Loucy (cell line): ENCODE measurements at regions not wholly inside any gene's neighbourhood (a gene's known extent, or its start where the extent isn't known, plus 50 kb on each side); places are given as distances from the start of the nearest gene placed in this dataset.

ENCODE experiments used
- EZH2phosphoT487 ChIP-seq: fragments of 200-600 bp; IDR thresholded peaks from 2 replicates; pipeline ENCODE4 v1.6.1; 2018; ENCODE audit warnings: antibody characterized with exemption, mild to moderate bottlenecking, moderate library complexity, borderline replicate concordance
- TF ChIP-seq, protein P1 (sequence below): fragments of 200-600 bp; sonication (generic); conservative IDR thresholded peaks from 2 replicates; pipeline ENCODE4 v1.5.1; 2014; ENCODE audit warnings: mild to moderate bottlenecking, antibody characterized with exemption, low read length

DNA sequence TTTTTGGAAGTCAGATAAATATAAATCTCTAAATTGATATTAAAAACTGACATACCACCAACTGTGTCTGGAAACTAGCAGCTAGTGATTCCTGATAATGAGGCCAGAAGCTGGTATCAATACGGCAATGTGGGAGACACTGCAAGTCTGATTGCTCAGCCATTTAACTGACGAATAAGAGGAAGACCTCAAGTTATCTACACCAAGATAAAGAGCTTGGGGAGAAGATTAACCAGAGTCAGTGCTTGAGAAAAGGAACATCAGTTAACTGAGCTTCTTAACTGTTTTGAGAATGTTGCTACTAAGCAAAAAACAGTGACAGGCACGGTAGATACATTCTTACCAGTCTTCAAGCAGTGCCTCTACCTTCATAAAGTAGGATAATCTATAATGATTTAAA lies 140.4 kb upstream of the TENT5A start:
- TF ChIP-seq, protein P1, sequence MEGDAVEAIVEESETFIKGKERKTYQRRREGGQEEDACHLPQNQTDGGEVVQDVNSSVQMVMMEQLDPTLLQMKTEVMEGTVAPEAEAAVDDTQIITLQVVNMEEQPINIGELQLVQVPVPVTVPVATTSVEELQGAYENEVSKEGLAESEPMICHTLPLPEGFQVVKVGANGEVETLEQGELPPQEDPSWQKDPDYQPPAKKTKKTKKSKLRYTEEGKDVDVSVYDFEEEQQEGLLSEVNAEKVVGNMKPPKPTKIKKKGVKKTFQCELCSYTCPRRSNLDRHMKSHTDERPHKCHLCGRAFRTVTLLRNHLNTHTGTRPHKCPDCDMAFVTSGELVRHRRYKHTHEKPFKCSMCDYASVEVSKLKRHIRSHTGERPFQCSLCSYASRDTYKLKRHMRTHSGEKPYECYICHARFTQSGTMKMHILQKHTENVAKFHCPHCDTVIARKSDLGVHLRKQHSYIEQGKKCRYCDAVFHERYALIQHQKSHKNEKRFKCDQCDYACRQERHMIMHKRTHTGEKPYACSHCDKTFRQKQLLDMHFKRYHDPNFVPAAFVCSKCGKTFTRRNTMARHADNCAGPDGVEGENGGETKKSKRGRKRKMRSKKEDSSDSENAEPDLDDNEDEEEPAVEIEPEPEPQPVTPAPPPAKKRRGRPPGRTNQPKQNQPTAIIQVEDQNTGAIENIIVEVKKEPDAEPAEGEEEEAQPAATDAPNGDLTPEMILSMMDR: no peak
- no peak for TF ChIP-seq EZH2phosphoT487
